SH-SY5Y (cell line): ENCODE measurements at regions not wholly inside any gene's neighbourhood (a gene's known extent, or its start where the extent isn't known, plus 50 kb on each side); places are given as distances from the start of the nearest gene placed in this dataset.

Experiments
- GATA2 ChIP-seq: IDR thresholded peaks from 2 replicates; pipeline ENCODE4 v1.6.1; 2011; ENCODE audit warnings: mild to moderate bottlenecking, low read depth, low read length
- GATA3 ChIP-seq: IDR thresholded peaks from 2 replicates; pipeline ENCODE4 v1.6.1; 2011; ENCODE audit warnings: low read depth, mild to moderate bottlenecking, low read length, moderate library complexity

DNA sequence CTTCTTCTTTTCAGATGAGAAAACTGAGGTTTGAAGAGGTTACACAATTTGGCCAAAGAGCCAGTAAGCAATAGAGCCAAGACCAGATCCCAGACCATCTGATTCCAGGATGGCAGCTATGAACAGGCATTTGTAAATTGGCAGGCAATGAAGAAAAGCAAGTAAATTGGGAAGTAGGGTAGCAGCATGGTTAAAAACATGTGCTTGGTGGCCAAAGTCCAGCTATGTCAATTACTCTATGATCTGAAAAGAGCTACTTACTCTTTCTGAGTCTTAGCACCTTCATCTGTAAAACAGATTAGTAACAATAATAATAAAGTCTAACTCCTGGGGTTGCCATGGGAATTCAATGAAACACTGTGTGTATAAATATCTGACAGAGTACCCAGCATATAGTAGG, 60.2 kb upstream of the MDM1 start:
- TF ChIP-seq GATA2 (no peak), GATA3 (no peak)
